PC-3 (cell line): ENCODE measurements at regions not wholly inside any gene's neighbourhood (a gene's known extent, or its start where the extent isn't known, plus 50 kb on each side); places are given as distances from the start of the nearest gene placed in this dataset.

Experiments used
- ATAC-seq: fragments of 200-7000 bp; cut with Tn5 transposase; 2 replicates; pipeline ENCODE4 v1.9.1; 2020; ENCODE audit warnings: mild to moderate bottlenecking, moderate library complexity
- BruUV-seq: library from RNA; stranded (reverse); fragments of 400-500 nt; replicated peaks from 2 replicates; lab custom pipeline; 2021; lab: Mats Ljungman, UMichigan
- CTCF ChIA-PET: fragments of 300-600 bp; sonication (Branson Sonifier 250); formaldehyde crosslinking; loops from one replicate; lab custom pipeline; 2022; ENCODE audit warnings: antibody characterized with exemption; lab: Charles Lee
- POLR2A ChIA-PET: fragments of 300-600 bp; sonication (Branson Sonifier 250); formaldehyde crosslinking; loops from one replicate; lab custom pipeline; 2022; ENCODE audit warnings: antibody characterized with exemption; ENCODE audit not compliant: unreplicated experiment; lab: Charles Lee
- DNase-seq: peaks from one replicate; pipeline ENCODE4 v3.0.0-alpha.2; 2015
- H2AFZ ChIP-seq: fragments of 300-600 bp; sonication (generic); 2 replicates; pipeline ENCODE4 v1.6.0; 2016; ENCODE audit warnings: antibody characterized with exemption, low read length
- H3F3A ChIP-seq: fragments of 300-600 bp; sonication (generic); one replicate; pipeline ENCODE4 v1.6.0; 2017; ENCODE audit warnings: antibody characterized with exemption, low read length, control low read depth, mild to moderate bottlenecking; ENCODE audit not compliant: unreplicated experiment
- H3K27ac ChIP-seq: fragments of 300-600 bp; sonication (generic); 2 replicates; pipeline ENCODE4 v1.5.1; 2016; ENCODE audit warnings: mild to moderate bottlenecking, low read length
- H3K27me3 ChIP-seq: fragments of 300-600 bp; sonication (generic); 2 replicates; pipeline ENCODE4 v1.6.1; 2016; ENCODE audit warnings: low read length, mixed read lengths
- H3K36me3 ChIP-seq: fragments of 300-600 bp; sonication (generic); 2 replicates; pipeline ENCODE4 v1.6.1; 2016; ENCODE audit warnings: low read depth, mixed run types, low read length, mixed read lengths
- H3K4me1 ChIP-seq: fragments of 300-600 bp; sonication (generic); 2 replicates; pipeline ENCODE4 v1.5.1; 2016; ENCODE audit warnings: low read length; ENCODE audit not compliant: insufficient read depth
- H3K4me2 ChIP-seq: fragments of 300-600 bp; sonication (generic); 2 replicates; pipeline ENCODE4 v1.6.0; 2016; ENCODE audit warnings: low read length
- H3K4me3 ChIP-seq: fragments of 300-600 bp; sonication (generic); 2 replicates; pipeline ENCODE4 v1.5.1; 2016; ENCODE audit warnings: mild to moderate bottlenecking, low read length, mixed read lengths
- H3K79me2 ChIP-seq: fragments of 300-600 bp; sonication (generic); 2 replicates; pipeline ENCODE4 v1.6.1; 2017; ENCODE audit warnings: low read length, mixed read lengths
- H3K9ac ChIP-seq: fragments of 300-600 bp; sonication (generic); 2 replicates; pipeline ENCODE4 v1.6.0; 2016; ENCODE audit warnings: mild to moderate bottlenecking, low read length
- H3K9me2 ChIP-seq: fragments of 300-600 bp; sonication (generic); replicated peaks from 2 replicates; pipeline ENCODE4 v1.6.1; 2016; ENCODE audit warnings: mixed run types, low read length, mixed read lengths
- H3K9me3 ChIP-seq: fragments of 300-600 bp; sonication (generic); 2 replicates; pipeline ENCODE4 v1.6.1; 2016; ENCODE audit warnings: low read length, mixed read lengths
- H4K20me1 ChIP-seq: fragments of 300-600 bp; sonication (generic); 2 replicates; pipeline ENCODE4 v1.6.1; 2016; ENCODE audit warnings: low read length, mixed read lengths
- CTCF ChIP-seq: fragments of 300-600 bp; sonication (generic); conservative IDR thresholded peaks from 2 replicates; pipeline ENCODE4 v1.5.1; 2017; ENCODE audit warnings: antibody characterized with exemption, low read depth, mild to moderate bottlenecking, low read length
- EZH2 ChIP-seq: fragments of 300-600 bp; sonication (generic); IDR thresholded peaks from one replicate; pipeline ENCODE4 v1.6.1; 2017; ENCODE audit warnings: antibody characterized with exemption, mild to moderate bottlenecking, low read length; ENCODE audit not compliant: unreplicated experiment
- EZH2phosphoT487 ChIP-seq: fragments of 300-600 bp; sonication (generic); IDR thresholded peaks from 2 replicates; pipeline ENCODE4 v1.6.1; 2018; ENCODE audit warnings: mild to moderate bottlenecking, antibody characterized with exemption, low read length, borderline replicate concordance
- intact Hi-C: fragments of 100-400 bp; cut with micrococcal nuclease; formaldehyde crosslinking; loops from 2 replicates; pipeline ENCODE4 v1.9.0; 2023

GRCh38 chr5:68114378-68115040 lies 101.0 kb upstream of the PIK3R1 start:
- Histone ChIP-seq H3K9me3 (no peaks in the 10 kb centered on the region), H3K36me3 (no peaks in the 10 kb centered on the region), H3K4me3 (no peak overlapping the region), H3K79me2 (no peaks in the 10 kb centered on the region), H2AFZ (no peak overlapping the region), H3K4me1 (no peaks in the 10 kb centered on the region), H3K9ac (no peak overlapping the region), H3K27ac (no peak overlapping the region), H3F3A (no peaks in the 10 kb centered on the region), H3K4me2 (no peak overlapping the region), H3K9me2 (no peaks in the 10 kb centered on the region), H4K20me1 (no peaks in the 10 kb centered on the region), H3K27me3 (no peaks in the 10 kb centered on the region)
- TF ChIP-seq EZH2phosphoT487 (no peak), CTCF (no peak), EZH2 (no peak)
- BruUV-seq = no TSS peak
- intact Hi-C loops = no loop called here
- DNase-seq (no peak), ATAC-seq (no peak)
- ChIA-PET POLR2A (no interaction called here), CTCF (no interaction called here)

- no peak for DNase-seq
- H3K4me2 ChIP-seq = no peak overlapping the region
- BruUV-seq = no TSS peak
- H3K27me3 ChIP-seq = no peaks in the 10 kb centered on the region
- no peak overlapping the region for H2AFZ ChIP-seq
- intact Hi-C loops = no loop called here
- H4K20me1 ChIP-seq = no peaks in the 10 kb centered on the region
- H3K79me2 ChIP-seq = no peaks in the 10 kb centered on the region
- H3F3A ChIP-seq = no peaks in the 10 kb centered on the region
- H3K4me1 ChIP-seq = no peaks in the 10 kb centered on the region
- no peak for TF ChIP-seq EZH2
- no peak for TF ChIP-seq EZH2phosphoT487
- TF ChIP-seq CTCF = no peak
- H3K9ac ChIP-seq = no peak overlapping the region
- no peaks in the 10 kb centered on the region for H3K9me2 ChIP-seq
- ChIA-PET CTCF (no interaction called here), POLR2A (no interaction called here)
- H3K4me3 ChIP-seq = no peak overlapping the region
- H3K27ac ChIP-seq = no peak overlapping the region
- H3K36me3 ChIP-seq = no peaks in the 10 kb centered on the region
- H3K9me3 ChIP-seq = no peaks in the 10 kb centered on the region
- no peak for ATAC-seq
These were observed 102.9 kb upstream of the PIK3R1 start for GRCh38 chr5:68112658-68113057.

- Histone ChIP-seq H3K4me2 (no peak overlapping the region), H3K9me2 (no peaks in the 10 kb centered on the region), H3K4me1 (no peaks in the 10 kb centered on the region), H4K20me1 (no peaks in the 10 kb centered on the region), H3K27ac (no peak overlapping the region), H3K36me3 (no peaks in the 10 kb centered on the region), H3K79me2 (no peaks in the 10 kb centered on the region), H3K9me3 (no peaks in the 10 kb centered on the region), H3K27me3 (no peaks in the 10 kb centered on the region), H2AFZ (no peak overlapping the region), H3K9ac (no peak overlapping the region), H3F3A (no peaks in the 10 kb centered on the region), H3K4me3 (no peak overlapping the region)
- DNase-seq (no peak), ATAC-seq (no peak)
- TF ChIP-seq EZH2phosphoT487 = no peak
- intact Hi-C loops = no loop called here
- no TSS peak for BruUV-seq
- ChIA-PET POLR2A (no interaction called here), CTCF (no interaction called here)
These were observed 104.7 kb upstream of the PIK3R1 start for GRCh38 chr5:68110894-68111293.
